ENCODE measurements at regions not wholly inside any gene's neighbourhood (a gene's known extent, or its start where the extent isn't known, plus 50 kb on each side); places are given as distances from the start of the nearest gene placed in this dataset.
A peak's percentile ranks its signal among the peaks of the same experiment; 100 is the strongest.

DNA sequence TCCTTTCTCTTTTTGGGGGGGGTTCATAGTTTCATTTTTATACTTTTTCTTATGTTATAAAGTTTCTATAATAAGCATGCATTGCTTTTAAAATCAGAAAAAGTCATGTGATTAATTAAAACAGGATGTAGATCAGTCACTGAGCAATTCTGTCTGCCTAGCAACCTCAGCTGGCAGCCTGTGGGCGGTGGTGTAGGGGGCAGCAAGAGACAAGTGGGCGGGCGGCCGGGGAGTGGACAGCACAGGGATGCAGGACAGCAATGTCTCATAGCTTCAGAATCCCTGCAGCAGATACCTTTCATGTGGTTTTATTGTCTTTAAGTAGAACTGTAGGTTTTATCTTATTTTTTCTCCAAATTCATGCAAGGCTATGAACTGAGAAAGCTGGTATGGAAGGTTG is 101.9 kb upstream of the S1PR3 start:
- Histone ChIP-seq H3K9ac (ENCODE audit: low read length in 3 of 3) (no peak overlapping the region), H3K36me3 (ENCODE audit: control insufficient read depth in 2 of 3, insufficient read depth in 3 of 3, low read length in 3 of 3) (no peaks in the 10 kb centered on the region), H3K27me3 (ENCODE audit: control insufficient read depth, insufficient read depth, low read length) (no peaks in the 10 kb centered on the region), H3K27ac (ENCODE audit: low read depth in 2 of 2, low read length in 2 of 2) (no peak overlapping the region), H3K4me1 (ENCODE audit: control insufficient read depth in 2 of 3, insufficient read depth in 2 of 3, low read depth in 1 of 3, low read length in 3 of 3) (no peaks in the 10 kb centered on the region), H3K9me3 (ENCODE audit: control insufficient read depth in 2 of 3, insufficient read depth in 1 of 3, low read length in 3 of 3) (no peaks in the 10 kb centered on the region), H3K4me3 (ENCODE audit: low read length in 3 of 3) (no peak overlapping the region)
- no peak for FAIRE-seq
- TF ChIP-seq, protein P1, sequence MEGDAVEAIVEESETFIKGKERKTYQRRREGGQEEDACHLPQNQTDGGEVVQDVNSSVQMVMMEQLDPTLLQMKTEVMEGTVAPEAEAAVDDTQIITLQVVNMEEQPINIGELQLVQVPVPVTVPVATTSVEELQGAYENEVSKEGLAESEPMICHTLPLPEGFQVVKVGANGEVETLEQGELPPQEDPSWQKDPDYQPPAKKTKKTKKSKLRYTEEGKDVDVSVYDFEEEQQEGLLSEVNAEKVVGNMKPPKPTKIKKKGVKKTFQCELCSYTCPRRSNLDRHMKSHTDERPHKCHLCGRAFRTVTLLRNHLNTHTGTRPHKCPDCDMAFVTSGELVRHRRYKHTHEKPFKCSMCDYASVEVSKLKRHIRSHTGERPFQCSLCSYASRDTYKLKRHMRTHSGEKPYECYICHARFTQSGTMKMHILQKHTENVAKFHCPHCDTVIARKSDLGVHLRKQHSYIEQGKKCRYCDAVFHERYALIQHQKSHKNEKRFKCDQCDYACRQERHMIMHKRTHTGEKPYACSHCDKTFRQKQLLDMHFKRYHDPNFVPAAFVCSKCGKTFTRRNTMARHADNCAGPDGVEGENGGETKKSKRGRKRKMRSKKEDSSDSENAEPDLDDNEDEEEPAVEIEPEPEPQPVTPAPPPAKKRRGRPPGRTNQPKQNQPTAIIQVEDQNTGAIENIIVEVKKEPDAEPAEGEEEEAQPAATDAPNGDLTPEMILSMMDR (IDR thresholded peaks at IDR 0.05; ENCODE audit: borderline replicate concordance, extremely low read depth, insufficient read depth), result no peak
- DNase-seq, result peak in 2 of 5 donors; percentile 29 to 33
- intact Hi-C loops (cut with DNase I), result no loop called here

DNA sequence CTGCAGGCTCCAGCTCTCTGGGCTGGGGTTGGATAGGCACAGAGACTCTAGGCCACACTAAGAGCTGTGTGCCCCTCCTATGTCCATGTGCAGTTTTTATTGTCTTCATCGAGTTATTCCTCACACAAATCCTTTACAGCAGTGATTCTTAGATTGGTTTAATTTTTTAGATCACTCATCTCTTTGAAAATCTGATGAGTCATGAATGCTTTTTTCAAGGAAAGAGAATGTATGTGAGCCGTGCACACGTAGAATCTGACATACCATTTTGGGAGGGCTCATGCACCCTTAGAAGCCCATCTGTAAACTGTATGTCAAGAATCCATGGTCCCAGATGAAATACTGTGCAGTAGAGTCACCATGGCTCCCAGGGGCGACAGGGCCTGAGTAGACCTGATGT is 100.7 kb upstream of the S1PR3 start:
- DNase-seq (no peak), FAIRE-seq (no peak)
- intact Hi-C loops (cut with DNase I), result no loop called here
- no peaks in the 10 kb centered on the region for H3K27me3 ChIP-seq (ENCODE audit: control insufficient read depth, insufficient read depth, low read length)
- H3K27ac ChIP-seq (ENCODE audit: low read depth in 2 of 2, low read length in 2 of 2), result no peak overlapping the region
- no peak overlapping the region for H3K4me3 ChIP-seq (ENCODE audit: low read length in 3 of 3)
- H3K9me3 ChIP-seq (ENCODE audit: control insufficient read depth in 2 of 3, insufficient read depth in 1 of 3, low read length in 3 of 3), result no peaks in the 10 kb centered on the region
- no peak overlapping the region for H3K9ac ChIP-seq (ENCODE audit: low read length in 3 of 3)
- no peaks in the 10 kb centered on the region for H3K4me1 ChIP-seq (ENCODE audit: control insufficient read depth in 2 of 3, insufficient read depth in 2 of 3, low read depth in 1 of 3, low read length in 3 of 3)
- TF ChIP-seq, protein P1 (IDR thresholded peaks at IDR 0.05; ENCODE audit: borderline replicate concordance, extremely low read depth, insufficient read depth), result no peak
- H3K36me3 ChIP-seq (ENCODE audit: control insufficient read depth in 2 of 3, insufficient read depth in 3 of 3, low read length in 3 of 3), result no peaks in the 10 kb centered on the region

DNA sequence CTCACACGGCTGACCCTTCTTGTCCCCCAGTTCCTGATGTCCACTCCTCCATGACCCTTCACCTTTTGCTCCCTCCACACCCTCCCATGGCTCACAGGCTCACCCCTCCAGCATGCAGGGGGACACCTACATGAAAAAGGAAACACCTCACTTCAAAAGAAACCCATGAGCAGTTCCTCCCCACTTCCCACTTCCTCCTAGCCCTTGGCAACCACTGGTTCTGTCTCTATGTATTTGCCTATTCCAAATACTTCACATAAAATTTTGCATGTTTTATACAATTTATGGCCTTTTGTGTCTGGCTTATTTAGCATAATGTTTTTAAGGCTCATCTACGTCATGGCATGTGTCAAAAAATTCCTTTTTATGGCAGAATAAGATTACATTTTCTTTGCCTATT is 100.2 kb upstream of the S1PR3 start:
- H3K27ac ChIP-seq (ENCODE audit: low read depth in 2 of 2, low read length in 2 of 2), result no peak overlapping the region
- H3K36me3 ChIP-seq (ENCODE audit: control insufficient read depth in 2 of 3, insufficient read depth in 3 of 3, low read length in 3 of 3), result no peaks in the 10 kb centered on the region
- intact Hi-C loops (cut with DNase I), result no loop called here
- TF ChIP-seq, protein P1 (IDR thresholded peaks at IDR 0.05; ENCODE audit: borderline replicate concordance, extremely low read depth, insufficient read depth), result no peak
- no peaks in the 10 kb centered on the region for H3K4me1 ChIP-seq (ENCODE audit: control insufficient read depth in 2 of 3, insufficient read depth in 2 of 3, low read depth in 1 of 3, low read length in 3 of 3)
- no peak for FAIRE-seq
- no peak overlapping the region for H3K9ac ChIP-seq (ENCODE audit: low read length in 3 of 3)
- no peak for DNase-seq
- H3K27me3 ChIP-seq (ENCODE audit: control insufficient read depth, insufficient read depth, low read length), result no peaks in the 10 kb centered on the region
- H3K4me3 ChIP-seq (ENCODE audit: low read length in 3 of 3), result no peak overlapping the region
- no peaks in the 10 kb centered on the region for H3K9me3 ChIP-seq (ENCODE audit: control insufficient read depth in 2 of 3, insufficient read depth in 1 of 3, low read length in 3 of 3)

DNA sequence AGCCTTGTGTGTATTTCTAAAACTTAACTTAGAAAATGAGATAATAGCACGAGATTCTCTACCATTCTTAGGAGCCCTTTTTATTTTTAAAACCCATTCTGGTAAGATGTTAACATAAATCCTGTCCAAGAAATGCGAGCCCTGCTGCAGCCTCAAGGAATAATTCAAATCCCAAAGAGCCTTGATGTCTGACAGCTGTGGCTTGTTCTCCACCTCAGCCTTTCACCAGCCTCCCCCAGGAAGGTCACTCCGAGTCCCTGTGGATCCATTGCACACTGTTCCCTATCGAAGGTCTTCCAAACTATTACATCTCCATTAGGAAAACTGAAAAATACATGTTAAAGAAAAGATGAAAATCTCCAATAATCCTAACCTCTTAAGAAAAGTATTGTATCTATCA is 98.5 kb upstream of the S1PR3 start:
- no peak overlapping the region for H3K9ac ChIP-seq (ENCODE audit: low read length in 3 of 3)
- FAIRE-seq (no peak), DNase-seq (peak in 2 of 5 donors; percentile 60 to 71)
- intact Hi-C loops (cut with DNase I), result no loop called here
- H3K4me3 ChIP-seq (ENCODE audit: low read length in 3 of 3), result no peak overlapping the region
- no peak overlapping the region for H3K27ac ChIP-seq (ENCODE audit: low read depth in 2 of 2, low read length in 2 of 2)
- no peaks in the 10 kb centered on the region for H3K9me3 ChIP-seq (ENCODE audit: control insufficient read depth in 2 of 3, insufficient read depth in 1 of 3, low read length in 3 of 3)
- no peaks in the 10 kb centered on the region for H3K4me1 ChIP-seq (ENCODE audit: control insufficient read depth in 2 of 3, insufficient read depth in 2 of 3, low read depth in 1 of 3, low read length in 3 of 3)
- TF ChIP-seq, protein P1 (IDR thresholded peaks at IDR 0.05; ENCODE audit: borderline replicate concordance, extremely low read depth, insufficient read depth), result no peak
- H3K36me3 ChIP-seq (ENCODE audit: control insufficient read depth in 2 of 3, insufficient read depth in 3 of 3, low read length in 3 of 3), result no peaks in the 10 kb centered on the region
- H3K27me3 ChIP-seq (ENCODE audit: control insufficient read depth, insufficient read depth, low read length), result no peaks in the 10 kb centered on the region
